ENCODE measurements at regions not wholly inside any gene's neighbourhood (a gene's known extent, or its start where the extent isn't known, plus 50 kb on each side); places are given as distances from the start of the nearest gene placed in this dataset.

- no peak for TF ChIP-seq CTCF (IDR thresholded peaks at IDR 0.05)
- no peak for TF ChIP-seq POLR2AphosphoS5 (IDR thresholded peaks at IDR 0.05)
Observed at GRCh38 chrX:42414057-42414456, 363.9 kb downstream of the PPP1R2C start.

All from gastroesophageal sphincter (tissue), 3 donors.